ENCODE measurements at regions not wholly inside any gene's neighbourhood (a gene's known extent, or its start where the extent isn't known, plus 50 kb on each side); places are given as distances from the start of the nearest gene placed in this dataset.
"Not testable (repeated sequence)": the region's sequence is repeated elsewhere in the genome, so short reads cannot be mapped to it uniquely, and the experiment has no call there.

- no peak for DNase-seq (ENCODE audit: low read depth in 1 of 2, low spot score in 1 of 2)
Observed at GRCh38 chr1:90864681-90865080, 147.6 kb upstream of the BARHL2 start.

GRCh38 chr1:90862782-90863181, 145.7 kb upstream of the BARHL2 start:
- no peak for DNase-seq (ENCODE audit: low read depth in 1 of 2, low spot score in 1 of 2)

GRCh38 chr1:90861421-90861820, 144.3 kb upstream of the BARHL2 start:
- not testable (repeated sequence) for DNase-seq (ENCODE audit: low read depth in 1 of 2, low spot score in 1 of 2)

- no peak for DNase-seq (ENCODE audit: low read depth in 1 of 2, low spot score in 1 of 2)
Observed at GRCh38 chr1:90856463-90857007, 139.4 kb upstream of the BARHL2 start.

- DNase-seq (ENCODE audit: low read depth in 1 of 2, low spot score in 1 of 2): no peak
Observed at GRCh38 chr1:90854397-90854924, 137.4 kb upstream of the BARHL2 start.

GRCh38 chr1:90851711-90852050, 134.6 kb upstream of the BARHL2 start:
- no peak for DNase-seq (ENCODE audit: low read depth in 1 of 2, low spot score in 1 of 2)

- peak; percentile 50 to 68 for DNase-seq (ENCODE audit: low read depth in 1 of 2, low spot score in 1 of 2)
Observed at GRCh38 chr1:90850898-90851710, 134.0 kb upstream of the BARHL2 start.

- DNase-seq (ENCODE audit: low read depth in 1 of 2, low spot score in 1 of 2): no peak
Observed at GRCh38 chr1:90850181-90850897, 133.2 kb upstream of the BARHL2 start.

- DNase-seq (ENCODE audit: low read depth in 1 of 2, low spot score in 1 of 2): no peak
Observed at GRCh38 chr1:90841473-90841872, 124.4 kb upstream of the BARHL2 start.

GRCh38 chr1:90840352-90840751, 123.2 kb upstream of the BARHL2 start:
- no peak for DNase-seq (ENCODE audit: low read depth in 1 of 2, low spot score in 1 of 2)

GRCh38 chr1:90839323-90839722, 122.2 kb upstream of the BARHL2 start:
- DNase-seq (ENCODE audit: low read depth in 1 of 2, low spot score in 1 of 2): no peak

- no peak for DNase-seq (ENCODE audit: low read depth in 1 of 2, low spot score in 1 of 2)
Observed at GRCh38 chr1:90838720-90839119, 121.6 kb upstream of the BARHL2 start.

GRCh38 chr1:90837420-90837819, 120.3 kb upstream of the BARHL2 start:
- DNase-seq (ENCODE audit: low read depth in 1 of 2, low spot score in 1 of 2): no peak

GRCh38 chr1:90836345-90836679, 119.2 kb upstream of the BARHL2 start:
- no peak for DNase-seq (ENCODE audit: low read depth in 1 of 2, low spot score in 1 of 2)

GRCh38 chr1:90835661-90836344, 118.7 kb upstream of the BARHL2 start:
- no peak for DNase-seq (ENCODE audit: low read depth in 1 of 2, low spot score in 1 of 2)

GRCh38 chr1:90834886-90835660, 118.0 kb upstream of the BARHL2 start:
- no peak for DNase-seq (ENCODE audit: low read depth in 1 of 2, low spot score in 1 of 2)

- DNase-seq (ENCODE audit: low read depth in 1 of 2, low spot score in 1 of 2): no peak
Observed at GRCh38 chr1:90834354-90834885, 117.3 kb upstream of the BARHL2 start.

GRCh38 chr1:90833466-90834110, 116.5 kb upstream of the BARHL2 start:
- no peak for DNase-seq (ENCODE audit: low read depth in 1 of 2, low spot score in 1 of 2)

GRCh38 chr1:90831910-90832309, 114.8 kb upstream of the BARHL2 start:
- DNase-seq (ENCODE audit: low read depth in 1 of 2, low spot score in 1 of 2): no peak

GRCh38 chr1:90826834-90827233, 109.7 kb upstream of the BARHL2 start:
- DNase-seq (ENCODE audit: low read depth in 1 of 2, low spot score in 1 of 2): no peak
